GM12873 (cell line): ENCODE measurements at regions not wholly inside any gene's neighbourhood (a gene's known extent, or its start where the extent isn't known, plus 50 kb on each side); places are given as distances from the start of the nearest gene placed in this dataset.

Experiments
- CTCF ChIP-seq: IDR thresholded peaks from 2 replicates; pipeline ENCODE4 v1.5.1; 2012; ENCODE audit warnings: low read depth, mild to moderate bottlenecking, moderate library complexity, low read length, control low read depth; ENCODE audit not compliant: insufficient read depth; ENCODE audit errors: missing control alignments

- TF ChIP-seq CTCF, result no peak
Observed at GRCh38 chr22:26853495-26853894, 196.1 kb downstream of the MIAT start.

GRCh38 chr22:26857169-26857568, 199.8 kb downstream of the MIAT start:
- no peak for TF ChIP-seq CTCF

- TF ChIP-seq CTCF, result no peak
Observed at GRCh38 chr22:26860301-26860700, 202.9 kb downstream of the MIAT start.

- TF ChIP-seq CTCF, result no peak
Observed at GRCh38 chr22:26865021-26865420, 207.6 kb downstream of the MIAT start.

- no peak for TF ChIP-seq CTCF
Observed at GRCh38 chr22:26883393-26883792, 226.0 kb downstream of the MIAT start.

- no peak for TF ChIP-seq CTCF
Observed at GRCh38 chr22:26884921-26885320, 227.5 kb downstream of the MIAT start.

GRCh38 chr22:26885441-26886261, 228.3 kb downstream of the MIAT start:
- no peak for TF ChIP-seq CTCF
